Frontal cortex (tissue), 4 donors: ENCODE measurements at regions not wholly inside any gene's neighbourhood (a gene's known extent, or its start where the extent isn't known, plus 50 kb on each side); places are given as distances from the start of the nearest gene placed in this dataset. TPM values are rescaled to one million over a fixed set of nuclear protein-coding genes. Genes with fewer than 3 reads are reported as not detected.

Experiments
- DNase-seq, 2 donors: peaks; one replicate each; pipeline ENCODE4 v3.0.0; 2012; ENCODE audit warnings: low spot score in 2 of 2
- FAIRE-seq: peaks from 2 replicates; lab custom pipeline; 2012; peaks lifted over from hg19 to GRCh38; lab: Jason Lieb, UNC
- small RNA-seq: library from RNA; depleted of rRNA; stranded (forward); fragments of <200 nt; gene quantifications from one replicate; pipeline ENCODE3, GENCODE V24; 2014
- donor health status: control.
- donor health status: control.
- donor health status: control.

DNA sequence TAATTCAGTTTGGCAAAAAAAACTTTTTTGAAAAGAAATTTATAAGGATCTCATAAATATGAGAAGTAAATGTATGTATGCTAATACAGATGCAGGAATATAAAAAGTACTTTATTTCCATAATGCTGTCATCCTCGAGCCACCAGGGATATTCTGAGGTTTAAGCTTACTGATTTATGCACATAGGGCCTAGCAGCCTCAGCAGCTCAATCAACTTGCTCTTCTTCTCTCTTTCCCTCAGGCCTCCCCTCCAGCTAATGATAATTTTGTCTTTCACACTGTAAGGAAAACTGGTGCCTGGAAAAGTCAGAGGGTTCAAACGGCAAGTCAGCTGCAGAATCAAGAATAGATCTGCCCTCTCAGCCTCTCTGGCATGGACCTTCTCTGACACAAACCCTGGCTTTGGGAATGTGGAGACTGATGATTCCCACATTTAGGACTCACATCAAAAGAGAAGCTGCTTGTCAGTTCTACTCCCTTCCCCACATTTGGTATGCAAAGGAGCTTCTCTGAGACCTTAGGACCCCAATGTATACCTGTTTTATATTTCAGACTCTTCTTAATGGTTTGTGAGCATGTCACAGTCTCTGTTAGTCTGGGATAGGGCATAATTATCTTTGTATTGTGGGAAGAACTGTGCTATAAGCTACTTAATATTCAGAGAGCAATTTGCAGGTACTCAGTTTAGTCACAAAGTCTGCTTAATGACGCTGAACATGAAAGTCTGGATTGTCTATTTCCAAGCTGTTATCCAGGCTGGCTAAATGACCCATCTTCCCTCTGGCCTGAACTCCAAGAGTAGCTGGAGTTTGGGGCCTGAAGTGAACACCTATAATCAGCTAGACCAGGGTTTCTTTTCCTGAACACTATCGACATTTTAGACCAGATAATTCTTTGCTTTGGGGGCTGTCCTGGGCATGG, 52.1 kb upstream of the DIPK1A start:
- no peak for FAIRE-seq
- no peak for DNase-seq

- FAIRE-seq = no peak
- no peak for DNase-seq
Observed at GRCh38 chr1:93014168-93014567, 52.9 kb upstream of the DIPK1A start.

DNA sequence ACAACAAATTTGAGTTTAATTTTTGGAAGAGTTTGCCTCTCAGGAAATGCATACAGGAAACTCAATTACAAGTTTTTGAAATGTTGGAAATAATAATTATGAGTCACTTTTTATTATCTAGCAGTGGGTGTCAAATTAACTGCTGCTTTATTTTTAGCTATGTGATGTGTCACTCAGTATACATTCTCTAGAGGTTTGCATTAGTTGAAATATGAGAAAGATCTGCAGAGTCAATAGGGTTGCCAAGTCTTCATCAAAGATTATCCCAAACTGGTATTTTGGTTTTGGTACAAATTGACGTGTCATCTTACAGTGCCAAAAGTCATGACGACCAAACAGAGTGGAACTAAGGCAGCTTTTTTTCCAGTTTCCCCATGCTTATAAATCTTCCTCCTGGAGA, 54.3 kb upstream of the DIPK1A start:
- DNase-seq = no peak
- no peak for FAIRE-seq

GRCh38 chr1:93016171-93016570, 54.9 kb upstream of the DIPK1A start:
- DNase-seq (no peak), FAIRE-seq (no peak)

DNA sequence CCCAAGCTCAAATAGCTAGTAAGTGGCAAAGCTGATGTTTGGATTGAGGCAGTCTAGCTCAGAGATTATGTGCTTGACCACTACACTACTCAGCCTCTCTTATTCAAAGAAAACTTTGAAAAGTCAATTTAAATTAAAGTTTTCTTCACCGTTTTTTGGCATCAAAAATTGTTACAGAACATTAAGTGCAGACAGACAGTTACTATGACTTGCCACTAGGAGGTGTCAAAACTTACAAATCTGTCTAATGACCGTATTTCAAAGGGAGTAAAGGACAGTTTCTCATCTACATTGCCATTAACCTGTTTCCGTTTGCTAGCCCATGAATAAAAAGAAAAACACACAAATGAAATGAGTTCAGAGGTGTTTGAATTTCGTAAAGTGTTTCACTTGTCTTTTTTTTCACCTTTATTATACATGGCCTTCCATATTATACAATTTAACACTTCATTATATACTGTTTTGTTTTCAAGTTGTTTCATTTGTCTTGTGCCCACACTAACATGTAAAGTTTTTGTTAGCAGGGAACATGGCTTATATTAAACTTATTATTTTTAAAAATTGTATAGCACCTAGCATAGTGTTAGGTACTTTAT, 57.4 kb upstream of the MTF2 start:
- FAIRE-seq = peak; percentile 40
- peak in 1 of 2 donors; percentile 30 for DNase-seq

DNA sequence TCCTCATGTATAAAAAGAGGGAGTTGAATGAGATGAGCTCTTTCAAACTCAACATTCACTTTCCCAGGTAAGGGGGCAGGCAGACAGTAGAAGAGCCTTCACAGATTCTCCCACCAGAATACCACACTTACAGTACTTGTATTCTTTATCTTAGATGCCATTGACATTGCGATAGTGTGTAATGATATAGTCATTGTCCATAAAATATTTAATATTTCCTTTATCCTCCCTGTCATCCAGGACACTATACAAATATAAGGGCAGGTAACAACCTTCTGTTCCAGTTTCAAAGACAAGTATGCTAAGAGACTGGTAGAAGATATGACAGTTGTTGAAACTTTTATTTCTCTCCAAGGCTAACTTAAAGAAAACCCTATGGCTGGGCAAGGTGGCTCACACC, 56.5 kb upstream of the MTF2 start:
- DNase-seq = no peak
- FAIRE-seq = no peak

- DNase-seq = no peak
- FAIRE-seq = no peak
Observed at GRCh38 chr1:93023281-93023680, 55.8 kb upstream of the MTF2 start.

- FAIRE-seq (no peak), DNase-seq (no peak)
Observed at GRCh38 chr1:93025572-93025971, 53.5 kb upstream of the MTF2 start.

- DNase-seq (no peak), FAIRE-seq (no peak)
Observed at GRCh38 chr1:93028542-93028941, 50.5 kb upstream of the MTF2 start.

Small RNA genes in the stretch of these regions (small RNA-seq; reads per million reads assigned to genes)
- gene RF00019 = not detected
- not detected for gene RN7SKP123
